ENCODE measurements at regions not wholly inside any gene's neighbourhood (a gene's known extent, or its start where the extent isn't known, plus 50 kb on each side); places are given as distances from the start of the nearest gene placed in this dataset.

GRCh38 chr16:86980644-86981043 is 336.5 kb downstream of the C16orf95 start:
- no peak for DNase-seq (ENCODE audit: low spot score)
- Histone ChIP-seq H3K4me3 (ENCODE audit: low read depth in 1 of 3, low read length in 3 of 3) (no peak overlapping the region), H3K27ac (ENCODE audit: low read depth in 1 of 2, low read length in 2 of 2) (no peak overlapping the region), H3K4me1 (ENCODE audit: control insufficient read depth in 4 of 4, insufficient read depth in 4 of 4, low read length in 3 of 4) (no peaks in the 10 kb centered on the region), H3K27me3 (ENCODE audit: control insufficient read depth in 4 of 4, insufficient read depth in 4 of 4, low read length in 3 of 4) (no peaks in the 10 kb centered on the region), H3K9me3 (ENCODE audit: control insufficient read depth in 4 of 4, low read length in 3 of 4) (no peaks in the 10 kb centered on the region), H3K9ac (ENCODE audit: low read depth in 1 of 2, low read length in 2 of 2) (no peak overlapping the region), H3K36me3 (ENCODE audit: control insufficient read depth in 4 of 4, insufficient read depth in 3 of 4, low read depth in 1 of 4, low read length in 3 of 4) (no peaks in the 10 kb centered on the region)
- TF ChIP-seq FOXA1 (IDR thresholded peaks at IDR 0.05) (no peak), RAD21 (IDR thresholded peaks at IDR 0.05) (no peak), FOXA2 (IDR thresholded peaks at IDR 0.05) (no peak), EGR1 (IDR thresholded peaks at IDR 0.05; ENCODE audit: low read depth in 2 of 2) (no peak), HNF4G (IDR thresholded peaks at IDR 0.05) (no peak), SP1 (IDR thresholded peaks at IDR 0.05) (no peak), JUND (IDR thresholded peaks at IDR 0.05) (no peak), YY1 (IDR thresholded peaks at IDR 0.05) (no peak), CTCF (IDR thresholded peaks at IDR 0.05; ENCODE audit: low read depth, low read length, missing input control) (no peak), TAF1 (conservative IDR thresholded peaks at IDR 0.05) (no peak), ZBTB33 (IDR thresholded peaks at IDR 0.05) (no peak), GABPA (IDR thresholded peaks at IDR 0.05 in 1 of 2, conservative IDR thresholded peaks at IDR 0.05 in 1 of 2) (no peak), ATF3 (IDR thresholded peaks at IDR 0.05) (no peak), REST (IDR thresholded peaks at IDR 0.05) (no peak)
- 70% methylated on average over 6 of the region's 6 CpGs for WGBS

- Histone ChIP-seq H3K27me3 (ENCODE audit: control insufficient read depth in 4 of 4, insufficient read depth in 4 of 4, low read length in 3 of 4) (no peaks in the 10 kb centered on the region), H3K27ac (ENCODE audit: low read depth in 1 of 2, low read length in 2 of 2) (no peak overlapping the region), H3K36me3 (ENCODE audit: control insufficient read depth in 4 of 4, insufficient read depth in 3 of 4, low read depth in 1 of 4, low read length in 3 of 4) (no peaks in the 10 kb centered on the region), H3K4me1 (ENCODE audit: control insufficient read depth in 4 of 4, insufficient read depth in 4 of 4, low read length in 3 of 4) (no peaks in the 10 kb centered on the region), H3K4me3 (ENCODE audit: low read depth in 1 of 3, low read length in 3 of 3) (no peak overlapping the region), H3K9ac (ENCODE audit: low read depth in 1 of 2, low read length in 2 of 2) (no peak overlapping the region), H3K9me3 (ENCODE audit: control insufficient read depth in 4 of 4, low read length in 3 of 4) (no peaks in the 10 kb centered on the region)
- TF ChIP-seq REST (IDR thresholded peaks at IDR 0.05) (no peak), TAF1 (conservative IDR thresholded peaks at IDR 0.05) (no peak), EGR1 (IDR thresholded peaks at IDR 0.05; ENCODE audit: low read depth in 2 of 2) (no peak), HNF4A (conservative IDR thresholded peaks at IDR 0.05) (no peak), ZBTB33 (IDR thresholded peaks at IDR 0.05) (no peak), RXRA (IDR thresholded peaks at IDR 0.05) (no peak), GABPA (IDR thresholded peaks at IDR 0.05 in 1 of 2, conservative IDR thresholded peaks at IDR 0.05 in 1 of 2) (no peak), MAX (IDR thresholded peaks at IDR 0.05) (no peak), YY1 (IDR thresholded peaks at IDR 0.05) (no peak), RAD21 (IDR thresholded peaks at IDR 0.05) (no peak), HNF4G (IDR thresholded peaks at IDR 0.05) (no peak), SP1 (IDR thresholded peaks at IDR 0.05) (no peak), NR2F2 (IDR thresholded peaks at IDR 0.05) (no peak), FOXA2 (IDR thresholded peaks at IDR 0.05) (no peak)
- DNase-seq (ENCODE audit: low spot score): no peak
- 59% methylated on average over 3 of the region's 3 CpGs for WGBS
Observed at GRCh38 chr16:86982347-86982596, 334.9 kb downstream of the C16orf95 start.

All from liver (tissue), 8 donors.